Activated CD4-positive, CD25-positive, alpha-beta regulatory T cell treated with anti-CD3 and anti-CD28 coated beads, Interleukin-2, amount 50 U/mL, for 72 hours (primary cell): ENCODE measurements at regions not wholly inside any gene's neighbourhood (a gene's known extent, or its start where the extent isn't known, plus 50 kb on each side); places are given as distances from the start of the nearest gene placed in this dataset.
"Not testable (repeated sequence)": the region's sequence is repeated elsewhere in the genome, so short reads cannot be mapped to it uniquely, and the experiment has no call there.

Source experiments
- DNase-seq: peaks from one replicate; pipeline ENCODE4 v3.0.0; 2021

- no peak for DNase-seq
Measured at GRCh38 chr21:17250778-17251241, 262.0 kb upstream of the CXADR start.

- DNase-seq = no peak
Measured at GRCh38 chr21:17257784-17258183, 255.1 kb upstream of the CXADR start.

GRCh38 chr21:17264182-17264581, 248.7 kb upstream of the CXADR start:
- no peak for DNase-seq

- DNase-seq = no peak
Measured at GRCh38 chr21:17269760-17270159, 243.1 kb upstream of the CXADR start.

GRCh38 chr21:17270229-17270628, 242.6 kb upstream of the CXADR start:
- no peak for DNase-seq

- no peak for DNase-seq
Measured at GRCh38 chr21:17279663-17280062, 233.2 kb upstream of the CXADR start.

- DNase-seq = not testable (repeated sequence)
Measured at GRCh38 chr21:17293016-17293562, 219.8 kb upstream of the CXADR start.

- DNase-seq = no peak
Measured at GRCh38 chr21:17295997-17296396, 216.8 kb upstream of the CXADR start.

- not testable (repeated sequence) for DNase-seq
Measured at GRCh38 chr21:17299576-17299975, 213.3 kb upstream of the CXADR start.

GRCh38 chr21:17327715-17328114, 185.1 kb upstream of the CXADR start:
- DNase-seq = not testable (repeated sequence)

- no peak for DNase-seq
Measured at GRCh38 chr21:17334484-17334883, 178.4 kb upstream of the CXADR start.

- DNase-seq = no peak
Measured at GRCh38 chr21:17340081-17340480, 172.8 kb upstream of the CXADR start.

- DNase-seq = no peak
Measured at GRCh38 chr21:17343055-17343454, 169.8 kb upstream of the CXADR start.

- no peak for DNase-seq
Measured at GRCh38 chr21:17348357-17348756, 164.5 kb upstream of the CXADR start.

GRCh38 chr21:17348849-17349248, 164.0 kb upstream of the CXADR start:
- DNase-seq = no peak

GRCh38 chr21:17351766-17352165, 161.1 kb upstream of the CXADR start:
- no peak for DNase-seq

GRCh38 chr21:17352996-17353655, 159.7 kb upstream of the CXADR start:
- no peak for DNase-seq

- DNase-seq = no peak
Measured at GRCh38 chr21:17359781-17360180, 153.1 kb upstream of the CXADR start.

GRCh38 chr21:17368748-17369363, 144.0 kb upstream of the CXADR start:
- DNase-seq = no peak

- no peak for DNase-seq
Measured at GRCh38 chr21:17370263-17370662, 142.6 kb upstream of the CXADR start.

GRCh38 chr21:17370916-17371315, 141.9 kb upstream of the CXADR start:
- DNase-seq = no peak

GRCh38 chr21:17371450-17371849, 141.4 kb upstream of the CXADR start:
- DNase-seq = no peak

- DNase-seq = no peak
Measured at GRCh38 chr21:17372200-17372599, 140.6 kb upstream of the CXADR start.

- no peak for DNase-seq
Measured at GRCh38 chr21:17386498-17386897, 126.3 kb upstream of the CXADR start.
